Myocyte (in vitro differentiated cells): ENCODE measurements at regions not wholly inside any gene's neighbourhood (a gene's known extent, or its start where the extent isn't known, plus 50 kb on each side); places are given as distances from the start of the nearest gene placed in this dataset.

Source experiments
- DNase-seq: peaks from one replicate; pipeline ENCODE4 v3.0.0-alpha.2; 2012; ENCODE audit warnings: low read depth

DNA sequence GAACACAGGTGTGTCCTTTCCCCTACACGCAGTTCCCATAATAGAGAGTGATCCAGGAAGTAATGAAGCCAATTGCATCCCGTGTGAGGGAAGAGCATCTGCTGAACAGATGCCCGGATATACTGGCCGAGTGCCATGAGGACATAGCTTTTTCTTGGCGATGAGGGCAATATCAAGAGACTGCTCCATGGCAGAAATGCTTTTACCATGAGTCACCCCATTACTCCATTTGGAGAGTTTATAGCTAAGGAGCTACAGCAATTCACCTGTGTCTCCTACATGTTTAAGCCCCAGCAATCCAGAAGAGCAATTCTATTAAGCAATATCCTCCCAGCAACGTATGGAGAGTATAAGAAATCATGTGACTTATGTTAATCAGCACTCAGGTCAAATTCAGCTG lies 222.0 kb upstream of the KLF4 start:
- peak; percentile 89 for DNase-seq

DNA sequence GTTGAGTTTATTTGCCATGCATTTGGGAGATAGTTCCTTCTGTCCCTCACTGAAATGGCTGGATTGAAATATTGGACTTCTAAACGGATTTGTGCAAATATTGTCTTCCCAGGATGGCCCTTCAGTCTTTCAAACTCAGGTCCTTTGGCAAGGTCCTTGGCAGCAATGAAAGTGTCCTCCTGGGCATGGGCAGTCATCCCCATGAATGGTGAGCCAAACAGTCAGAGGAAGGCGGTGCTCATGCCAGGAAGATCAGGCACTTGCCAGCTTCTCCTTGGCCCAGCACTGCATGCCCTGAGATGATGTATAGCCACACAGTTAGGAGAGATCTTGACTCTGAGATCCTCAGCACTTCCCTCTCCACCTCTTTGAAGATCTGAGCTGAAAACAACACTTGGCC lies 221.4 kb upstream of the KLF4 start:
- DNase-seq = no peak

DNA sequence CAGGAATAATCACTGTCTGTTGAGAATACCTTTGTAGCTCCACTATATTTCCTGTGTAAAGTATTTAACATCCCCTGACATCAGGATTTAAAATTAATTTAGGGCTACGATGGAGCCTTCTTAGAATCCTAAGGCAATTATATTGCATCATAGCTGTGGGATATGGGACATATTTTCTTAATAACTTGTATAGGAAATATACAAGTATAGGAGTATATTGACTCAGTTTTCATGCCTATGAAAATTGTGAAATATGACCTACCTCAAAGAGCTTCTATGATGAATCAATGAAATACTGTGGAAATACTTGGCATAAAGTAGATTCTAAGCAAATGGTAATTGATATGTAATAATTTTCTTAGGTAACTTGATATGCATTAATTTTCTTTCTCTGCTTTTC lies 221.0 kb upstream of the KLF4 start:
- DNase-seq = no peak

DNA sequence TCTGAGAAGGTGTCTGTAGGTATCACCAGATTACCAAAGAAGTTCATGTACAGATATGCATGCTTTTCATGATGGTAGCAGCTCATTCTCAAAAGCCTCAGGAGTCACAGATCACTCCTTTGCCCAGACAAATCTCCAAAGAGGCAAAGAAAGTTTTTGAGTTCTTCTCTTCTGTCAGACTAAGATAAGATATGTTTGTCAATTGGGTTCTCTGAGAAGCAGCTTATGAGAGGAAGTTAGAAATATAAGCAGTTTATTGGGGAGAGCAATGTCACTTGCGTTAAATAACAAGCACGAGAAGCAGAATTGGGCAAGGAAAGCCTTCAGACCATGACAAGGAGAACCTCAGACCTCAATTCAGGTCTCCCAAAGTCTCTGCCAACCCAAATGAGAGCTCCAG lies 219.2 kb upstream of the KLF4 start:
- no peak for DNase-seq

DNA sequence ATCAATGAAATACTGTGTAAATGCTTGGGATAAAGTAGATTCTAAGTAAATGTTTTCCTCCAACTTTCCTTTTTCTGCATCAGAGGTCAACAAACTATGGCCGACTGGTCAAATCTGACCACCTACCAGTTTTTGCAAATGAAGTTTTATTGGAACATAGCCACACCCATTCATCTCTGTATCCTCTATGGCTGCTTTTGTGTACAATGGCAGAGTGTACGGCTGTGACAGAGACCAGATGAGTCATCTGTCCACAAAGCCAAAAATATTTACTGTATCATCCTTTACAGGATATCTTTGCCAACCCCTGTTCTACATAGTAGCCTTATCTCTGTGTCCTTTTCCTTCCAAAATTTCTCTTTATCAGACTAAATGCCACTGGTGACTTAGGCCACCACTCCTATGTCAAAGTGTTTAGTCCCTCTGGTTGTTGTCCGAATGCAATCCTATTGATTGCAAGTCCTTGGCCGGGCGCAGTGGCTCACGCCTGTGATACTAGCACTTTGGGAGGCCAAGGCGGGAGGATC lies 218.4 kb upstream of the KLF4 start:
- peak; percentile 77 for DNase-seq

DNA sequence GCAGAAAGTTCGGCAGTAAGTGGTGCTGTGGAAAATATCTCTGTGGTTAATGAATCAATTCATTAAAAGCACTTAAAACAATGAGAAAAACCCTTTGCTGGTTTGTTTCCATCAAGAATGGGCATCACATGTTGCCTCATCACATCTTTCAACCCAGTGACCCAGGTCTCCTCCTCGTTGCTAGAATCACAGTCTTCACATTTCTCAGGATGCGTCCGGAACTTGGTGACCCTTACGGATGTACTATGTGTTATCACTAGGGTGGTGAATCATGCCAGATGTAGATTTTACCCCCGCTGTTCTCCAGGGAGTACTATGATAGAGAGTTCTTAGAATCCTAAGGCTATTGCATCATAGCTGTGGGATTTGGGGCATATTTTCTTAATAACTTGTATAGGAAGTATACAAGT lies 217.9 kb upstream of the KLF4 start:
- peak; percentile 83 for DNase-seq

DNA sequence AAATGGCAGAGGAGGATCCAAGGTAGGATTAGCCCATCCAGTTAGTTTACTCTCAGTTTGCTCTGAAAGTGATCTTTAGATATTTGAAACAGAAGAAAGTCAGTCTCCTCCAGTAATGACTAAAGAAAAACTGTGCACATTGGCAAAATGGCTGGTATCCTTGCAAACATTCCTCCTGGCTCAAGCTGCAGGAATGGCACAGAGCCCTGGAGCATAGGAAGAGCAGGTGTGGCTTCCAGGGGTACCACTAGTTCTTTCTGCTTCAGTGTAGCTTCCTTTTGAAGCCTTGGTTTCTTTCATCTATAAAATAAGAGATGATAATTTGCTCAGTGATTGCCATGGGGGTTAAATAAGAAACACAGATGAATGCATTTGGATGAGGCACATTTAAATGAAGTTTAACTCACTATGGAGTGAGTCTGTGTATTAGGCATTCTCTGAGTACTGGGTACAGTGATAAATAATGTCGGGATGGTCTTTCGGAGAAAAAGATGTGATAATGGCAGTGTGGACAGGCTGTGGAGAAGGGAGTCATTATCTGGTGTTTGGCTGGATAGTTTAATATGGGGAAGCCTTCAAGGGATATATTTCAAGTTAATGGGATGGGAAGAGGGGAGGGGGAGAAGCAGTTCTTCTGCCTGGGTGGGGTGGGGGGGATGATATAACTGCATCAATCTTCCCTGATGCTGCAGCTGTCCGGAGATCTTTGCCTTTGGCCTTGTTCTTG lies 217.3 kb upstream of the KLF4 start:
- DNase-seq = no peak

DNA sequence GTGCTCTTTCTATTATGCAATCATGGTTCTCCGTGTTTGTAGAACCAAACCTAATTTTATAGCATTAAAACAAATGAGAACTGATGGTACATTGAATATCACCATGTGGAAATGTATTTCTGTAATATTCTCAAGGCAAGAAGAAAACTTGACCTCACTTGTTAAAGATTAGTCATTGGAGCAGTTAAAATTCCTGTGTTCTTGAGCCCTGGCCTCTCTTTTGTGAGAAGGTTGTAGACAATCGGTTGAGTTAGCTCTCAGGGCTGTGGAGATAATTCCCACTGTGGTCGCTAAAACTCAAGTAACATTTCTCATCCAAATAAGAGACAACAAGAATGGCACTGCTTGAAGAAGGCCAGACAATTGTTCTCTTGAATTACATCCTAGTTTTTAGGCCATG lies 216.0 kb upstream of the KLF4 start:
- DNase-seq = no peak

DNA sequence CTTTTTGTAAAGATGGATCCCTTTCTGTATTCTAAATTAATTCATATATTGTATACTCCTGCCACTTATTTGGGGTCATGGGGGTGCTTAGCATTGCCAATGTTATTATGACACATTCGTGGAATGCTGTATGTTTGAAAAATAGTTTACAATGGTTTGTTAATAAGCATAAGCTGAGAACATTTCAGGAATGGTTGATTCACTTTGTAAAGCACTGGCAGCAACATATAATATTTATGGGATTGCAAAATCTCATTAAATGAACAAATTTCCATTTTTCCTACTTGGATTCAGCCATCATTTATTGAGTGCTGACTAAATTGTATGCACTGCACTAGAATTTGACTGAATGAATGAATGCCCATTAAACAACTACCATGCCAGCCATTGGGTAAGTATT lies 215.2 kb upstream of the KLF4 start:
- DNase-seq = no peak

DNA sequence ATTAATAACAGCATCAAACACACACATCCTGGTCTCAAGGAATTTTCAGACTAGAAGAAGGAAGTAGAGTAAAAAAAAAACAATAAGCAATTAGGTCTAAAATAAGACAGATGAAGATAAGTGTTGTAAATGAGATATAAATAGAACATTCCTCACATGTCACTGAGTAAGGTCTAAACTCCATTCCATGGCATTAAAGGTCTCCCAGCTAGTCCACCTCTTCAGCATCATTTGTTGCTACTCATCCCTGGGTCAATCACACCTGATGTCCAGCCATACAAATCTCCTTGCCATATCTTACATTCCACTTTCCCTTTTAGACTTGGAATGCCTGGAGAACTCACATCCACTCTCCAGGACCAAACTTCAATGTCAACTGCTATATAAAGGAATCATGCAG lies 214.1 kb upstream of the KLF4 start:
- DNase-seq = no peak

DNA sequence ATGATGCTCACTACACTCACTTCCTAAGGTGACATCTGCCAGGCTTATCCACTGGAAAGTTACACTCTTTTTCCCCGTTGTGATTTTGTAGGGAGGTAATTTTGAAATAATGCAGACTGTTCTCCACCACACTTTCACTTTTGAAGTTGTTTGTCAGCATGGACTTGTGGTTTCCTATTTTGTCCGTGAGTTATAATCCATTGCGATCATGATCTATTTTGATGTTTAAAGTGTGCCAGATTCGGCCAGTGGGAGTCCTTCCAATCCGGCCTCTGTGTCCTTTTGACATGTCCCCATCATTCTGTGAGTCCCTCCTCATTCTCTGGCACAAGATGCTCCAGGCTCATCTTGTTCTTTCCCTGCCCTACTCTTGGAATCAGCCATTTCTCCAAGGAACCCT lies 211.3 kb upstream of the KLF4 start:
- peak; percentile 53 for DNase-seq

DNA sequence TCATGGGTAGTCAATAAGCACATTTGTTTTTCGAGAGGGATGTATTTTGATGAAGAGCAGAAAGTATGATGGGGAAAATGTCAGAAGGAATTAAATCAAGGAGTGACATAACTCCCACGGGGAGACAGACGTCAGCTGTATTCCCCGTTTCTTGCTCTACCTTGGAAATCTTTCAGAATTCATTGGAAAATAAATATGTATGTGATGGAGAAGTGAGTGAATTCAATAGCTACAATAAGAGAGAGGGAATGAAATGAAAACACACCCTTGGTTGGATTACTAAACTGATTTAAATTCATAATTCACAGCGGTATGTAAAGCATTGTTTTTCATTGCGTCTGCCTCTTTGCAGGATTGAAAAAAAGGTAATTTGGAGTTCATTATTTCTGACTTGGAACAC lies 209.7 kb upstream of the KLF4 start:
- DNase-seq = no peak

DNA sequence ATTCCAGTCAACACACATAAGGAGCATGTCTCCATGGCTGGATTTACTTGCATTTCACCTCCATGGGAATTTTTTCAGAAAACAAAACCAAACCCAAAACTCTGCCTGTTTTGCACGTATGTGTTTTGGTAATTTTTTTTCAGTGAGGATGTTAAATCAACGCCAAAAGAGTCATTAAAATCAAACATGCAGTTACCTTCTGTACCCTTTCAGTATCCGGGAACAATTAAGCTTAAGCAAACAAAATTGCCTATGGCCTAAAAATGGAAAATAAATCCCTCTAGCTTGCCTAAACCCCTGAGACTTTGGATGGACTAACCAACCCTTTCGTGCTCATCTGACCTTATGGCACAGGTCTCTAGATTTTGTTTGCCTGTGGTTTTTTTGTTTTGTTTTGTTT lies 209.2 kb upstream of the KLF4 start:
- DNase-seq = no peak

DNA sequence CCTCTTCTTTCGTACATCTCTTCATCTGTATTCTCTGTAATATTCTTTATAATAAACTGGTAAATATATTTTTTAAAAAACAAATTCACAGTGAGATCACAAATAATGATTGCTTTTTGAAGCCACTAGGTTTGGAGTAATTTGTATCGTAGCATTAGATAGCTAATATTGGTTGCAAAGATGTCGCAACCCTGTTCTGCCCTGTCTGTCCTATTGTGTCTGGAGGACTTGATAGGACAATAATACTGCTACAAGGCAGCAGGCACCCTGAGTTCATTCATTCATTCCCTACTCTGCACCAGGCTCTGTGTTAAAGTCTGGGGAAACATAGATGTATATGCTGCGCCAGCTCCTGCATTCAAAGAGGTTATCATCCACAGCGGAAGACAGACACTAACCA lies 206.7 kb upstream of the KLF4 start:
- no peak for DNase-seq

DNA sequence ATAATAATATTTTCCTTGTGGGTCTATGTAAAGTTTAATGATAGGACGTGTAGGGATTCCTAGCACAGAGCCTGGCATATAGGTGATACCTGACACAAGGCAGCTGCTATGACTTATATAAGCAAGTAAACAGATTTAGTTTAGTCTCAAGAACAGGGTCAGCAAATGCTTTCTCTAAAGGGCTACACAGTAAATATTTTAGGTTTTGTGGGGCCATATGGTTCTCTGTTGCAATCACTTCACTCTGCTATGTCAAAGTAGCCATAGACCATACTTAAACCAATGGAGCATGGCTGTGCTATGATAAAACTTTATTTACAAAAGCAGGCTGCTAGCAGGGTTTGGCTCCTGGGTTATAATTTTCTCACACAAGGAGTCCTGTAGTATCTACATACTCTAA lies 204.8 kb upstream of the KLF4 start:
- DNase-seq = no peak

DNA sequence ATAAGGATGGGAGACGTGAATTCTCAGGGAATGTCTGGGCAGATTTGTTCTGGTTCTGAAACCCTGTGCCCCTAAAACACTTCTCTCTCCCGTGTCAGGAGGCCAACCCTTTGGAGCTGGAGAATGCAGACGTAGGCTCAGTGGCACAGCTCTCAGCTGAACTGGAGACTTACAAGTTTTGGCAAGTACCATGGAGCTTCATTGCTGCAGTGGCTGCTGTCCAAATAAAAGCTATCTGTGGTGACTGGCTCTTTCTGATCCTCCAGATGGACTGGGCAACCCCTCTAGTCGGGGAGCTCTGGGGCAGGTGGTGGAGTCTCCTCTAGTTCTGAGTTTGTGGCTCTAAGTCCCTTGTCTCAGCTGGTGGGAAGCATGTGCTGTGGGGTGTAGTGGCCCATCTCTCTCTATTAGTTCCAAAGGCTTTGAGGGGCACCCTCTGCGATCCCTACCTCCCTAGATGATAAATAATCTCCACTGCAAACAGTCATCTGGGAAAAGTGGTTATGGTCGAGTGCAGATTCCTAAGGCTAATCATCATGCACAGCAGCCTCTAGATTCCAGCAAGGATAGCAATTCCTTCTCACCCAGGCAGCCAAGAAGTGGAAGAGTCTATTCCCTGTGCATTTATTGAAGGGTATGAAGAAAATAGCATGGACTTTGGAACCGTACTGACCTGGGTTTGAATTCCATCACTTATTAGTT lies 204.2 kb upstream of the KLF4 start:
- peak; percentile 86 for DNase-seq

DNA sequence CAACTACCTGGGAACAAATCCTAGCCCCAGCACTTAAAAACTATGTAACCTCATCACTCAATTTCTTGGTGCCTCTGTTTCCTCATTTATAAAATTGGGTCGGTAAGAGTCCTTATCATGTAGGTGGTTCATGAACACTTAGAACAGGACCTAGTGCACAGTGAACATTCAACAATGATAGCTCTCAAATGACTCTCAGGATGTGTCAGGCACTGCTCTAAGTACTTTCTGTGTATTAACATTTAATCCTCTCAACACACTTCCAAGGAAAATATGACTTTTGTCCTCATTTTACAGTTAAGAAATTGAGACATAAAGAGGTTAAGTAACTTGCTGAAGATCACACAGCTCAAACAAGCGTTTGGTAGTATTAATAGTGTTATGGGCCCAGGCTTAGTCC lies 202.1 kb upstream of the KLF4 start:
- DNase-seq = no peak

DNA sequence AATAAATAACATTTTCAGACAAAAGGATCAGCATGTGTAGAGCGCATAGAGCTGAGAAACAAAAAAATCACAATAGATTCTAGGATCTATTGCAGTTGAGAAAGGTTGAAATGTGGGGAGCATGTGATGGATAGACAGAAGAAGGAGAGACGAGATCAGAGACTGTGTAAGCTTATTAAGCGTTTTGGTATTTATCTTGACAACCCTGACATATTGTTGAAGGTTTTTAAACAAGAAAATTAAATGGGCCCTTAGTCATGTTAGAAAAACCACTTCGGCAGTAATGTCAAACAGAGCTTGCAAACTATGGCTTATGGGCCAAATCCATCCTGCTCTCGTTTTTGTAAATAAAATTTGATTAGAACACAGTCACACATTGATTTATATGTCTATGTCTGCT lies 200.5 kb upstream of the KLF4 start:
- no peak for DNase-seq

DNA sequence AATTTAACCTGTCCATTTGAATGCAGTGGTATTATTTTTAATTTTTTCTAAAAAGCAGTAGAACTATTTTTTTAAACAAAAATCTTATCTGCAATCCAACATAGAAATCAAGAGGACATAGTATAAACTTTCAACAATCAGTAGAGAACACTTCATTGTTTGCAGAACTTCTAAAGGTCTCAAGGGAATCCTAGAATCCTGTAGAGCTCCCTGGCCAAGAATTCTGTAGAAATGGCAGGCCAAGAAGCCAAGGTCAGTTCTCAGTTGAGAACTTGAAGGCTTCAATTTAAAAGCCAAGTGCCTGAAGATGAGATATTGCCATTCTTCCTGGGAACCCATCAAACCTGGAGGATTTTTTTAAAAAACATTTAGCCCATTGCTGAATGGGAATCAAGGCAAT lies 199.2 kb upstream of the KLF4 start:
- DNase-seq = no peak

DNA sequence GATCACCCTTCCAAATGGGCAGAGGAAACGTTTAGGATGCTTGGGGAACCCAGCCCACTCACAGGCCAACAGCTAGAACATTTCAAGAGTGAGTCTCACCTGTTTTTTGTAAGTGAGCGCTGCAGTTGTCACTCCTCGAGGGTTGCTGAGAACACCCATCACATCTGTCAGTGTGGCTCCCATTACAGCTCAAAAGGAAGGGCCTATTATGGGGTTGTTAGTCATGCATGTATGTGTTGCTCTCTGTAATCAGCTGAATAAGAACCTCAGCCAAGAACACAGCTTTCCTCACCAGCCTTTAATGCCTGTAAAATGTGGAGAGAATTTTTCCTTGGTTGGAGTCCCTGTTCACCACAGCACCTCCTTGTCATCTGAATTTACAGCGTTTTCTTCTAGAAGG lies 196.3 kb upstream of the KLF4 start:
- peak; percentile 95 for DNase-seq

DNA sequence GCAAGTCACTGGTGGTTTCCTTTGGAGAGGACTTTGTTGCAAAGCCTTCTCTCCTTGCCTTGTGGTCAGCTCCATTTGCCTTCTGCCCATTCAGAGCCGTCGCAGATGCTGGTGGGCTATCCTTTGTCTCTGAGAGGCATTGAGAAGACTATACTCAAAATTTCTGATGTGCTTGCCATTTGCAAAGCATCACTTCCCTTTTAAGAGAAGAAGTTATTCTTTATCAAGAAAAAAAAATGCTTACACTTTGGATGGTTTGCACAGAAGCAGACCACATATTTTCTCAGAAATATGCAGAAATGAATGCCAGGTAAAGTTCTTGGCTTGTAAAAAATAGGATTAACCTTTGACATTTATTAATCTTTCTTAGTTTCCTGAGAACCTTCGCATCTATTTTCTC lies 195.8 kb upstream of the KLF4 start:
- DNase-seq = no peak

DNA sequence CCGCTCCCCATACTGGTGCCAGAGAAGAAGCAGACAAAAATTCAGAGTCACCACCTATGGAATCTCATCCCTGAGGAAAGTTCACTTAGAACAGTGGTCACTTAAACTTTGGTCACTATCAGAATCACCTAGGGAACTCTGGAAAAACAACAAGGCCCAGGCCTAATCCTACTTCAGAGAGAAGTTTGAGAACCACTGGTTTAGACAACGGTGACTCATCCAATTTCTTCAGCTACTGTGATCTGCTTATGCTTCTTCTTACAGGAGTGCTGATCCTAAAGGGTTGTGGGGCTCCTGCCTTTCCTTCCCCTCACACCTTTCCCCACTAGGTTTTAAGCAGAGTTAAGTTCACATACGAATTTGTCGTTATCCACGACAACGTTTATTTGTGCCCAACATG lies 194.7 kb upstream of the KLF4 start:
- peak; percentile 44 for DNase-seq

DNA sequence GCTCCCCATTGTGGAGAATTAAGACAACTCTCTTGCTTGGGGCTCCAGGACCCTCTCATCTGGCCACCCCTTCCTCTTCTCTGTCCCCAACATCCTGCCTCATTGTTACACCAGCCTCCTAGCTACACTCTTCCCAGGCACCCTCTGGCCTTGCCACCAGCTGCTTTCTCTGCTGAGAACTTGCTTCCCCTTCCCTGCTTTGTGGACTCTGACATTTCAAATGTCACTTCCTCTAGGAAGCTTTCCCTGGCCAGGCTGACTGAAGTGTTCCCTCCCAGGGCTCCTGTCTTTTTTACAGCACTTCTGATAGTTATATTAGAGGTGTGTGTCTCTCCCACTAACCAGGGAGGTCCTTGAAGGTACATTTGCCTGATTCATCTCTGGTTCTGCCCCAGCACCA lies 194.0 kb upstream of the KLF4 start:
- DNase-seq = no peak
